Thyroid gland (tissue), 4 donors: ENCODE measurements at regions not wholly inside any gene's neighbourhood (a gene's known extent, or its start where the extent isn't known, plus 50 kb on each side); places are given as distances from the start of the nearest gene placed in this dataset.

Experiments
- POLR2A ChIP-seq, 2 donors: fragments of 450-650 bp; IDR thresholded peaks; one replicate each; pipeline ENCODE4 v1.6.1; 2017; ENCODE audit warnings: antibody characterized with exemption in 2 of 2, mild to moderate bottlenecking in 2 of 2, moderate library complexity in 1 of 2
- TF ChIP-seq, protein P1 (sequence below), 6 experiments: fragments of 200-600 bp in 3 of 6; fragments of 450-650 bp in 3 of 6; sonication (generic) in 3 of 6; IDR thresholded peaks; one replicate each; pipeline ENCODE4 v1.5.1; 2016 to 2019; ENCODE audit warnings: antibody characterized with exemption in 6 of 6, mild to moderate bottlenecking in 2 of 6, inconsistent platforms in 1 of 6, moderate library complexity in 1 of 6

DNA sequence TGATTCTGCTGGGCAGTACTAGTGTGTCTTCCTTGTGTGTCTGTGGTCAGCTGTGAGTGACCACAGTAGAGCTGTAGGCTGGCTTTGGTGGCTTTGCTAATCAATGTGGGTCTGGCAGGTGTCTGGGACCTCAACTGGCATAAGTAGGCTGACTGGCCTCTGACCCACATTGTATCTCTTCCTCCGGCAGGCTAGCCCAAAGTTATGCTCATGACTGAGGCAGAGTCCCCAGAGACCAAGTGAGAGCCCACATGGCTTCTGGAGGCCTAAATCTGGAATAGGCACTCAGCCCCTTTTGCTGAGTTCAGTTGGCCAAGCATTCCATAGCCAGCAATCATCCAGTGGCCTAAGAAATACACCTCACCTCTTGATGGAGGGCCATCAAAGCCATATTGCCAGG is 289.1 kb upstream of the SUCLG2 start:
- TF ChIP-seq POLR2A (IDR thresholded peaks at IDR 0.05) = no peak
- TF ChIP-seq, protein P1, sequence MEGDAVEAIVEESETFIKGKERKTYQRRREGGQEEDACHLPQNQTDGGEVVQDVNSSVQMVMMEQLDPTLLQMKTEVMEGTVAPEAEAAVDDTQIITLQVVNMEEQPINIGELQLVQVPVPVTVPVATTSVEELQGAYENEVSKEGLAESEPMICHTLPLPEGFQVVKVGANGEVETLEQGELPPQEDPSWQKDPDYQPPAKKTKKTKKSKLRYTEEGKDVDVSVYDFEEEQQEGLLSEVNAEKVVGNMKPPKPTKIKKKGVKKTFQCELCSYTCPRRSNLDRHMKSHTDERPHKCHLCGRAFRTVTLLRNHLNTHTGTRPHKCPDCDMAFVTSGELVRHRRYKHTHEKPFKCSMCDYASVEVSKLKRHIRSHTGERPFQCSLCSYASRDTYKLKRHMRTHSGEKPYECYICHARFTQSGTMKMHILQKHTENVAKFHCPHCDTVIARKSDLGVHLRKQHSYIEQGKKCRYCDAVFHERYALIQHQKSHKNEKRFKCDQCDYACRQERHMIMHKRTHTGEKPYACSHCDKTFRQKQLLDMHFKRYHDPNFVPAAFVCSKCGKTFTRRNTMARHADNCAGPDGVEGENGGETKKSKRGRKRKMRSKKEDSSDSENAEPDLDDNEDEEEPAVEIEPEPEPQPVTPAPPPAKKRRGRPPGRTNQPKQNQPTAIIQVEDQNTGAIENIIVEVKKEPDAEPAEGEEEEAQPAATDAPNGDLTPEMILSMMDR (IDR thresholded peaks at IDR 0.05) = no peak
